GM04503 (cell line): ENCODE measurements at regions not wholly inside any gene's neighbourhood (a gene's known extent, or its start where the extent isn't known, plus 50 kb on each side); places are given as distances from the start of the nearest gene placed in this dataset.
"Not testable (repeated sequence)": the region's sequence is repeated elsewhere in the genome, so short reads cannot be mapped to it uniquely, and the experiment has no call there.

Experiments used
- DNase-seq: peaks from one replicate; pipeline ENCODE4 v3.0.0-alpha.2; 2012; ENCODE audit warnings: low read depth

DNA sequence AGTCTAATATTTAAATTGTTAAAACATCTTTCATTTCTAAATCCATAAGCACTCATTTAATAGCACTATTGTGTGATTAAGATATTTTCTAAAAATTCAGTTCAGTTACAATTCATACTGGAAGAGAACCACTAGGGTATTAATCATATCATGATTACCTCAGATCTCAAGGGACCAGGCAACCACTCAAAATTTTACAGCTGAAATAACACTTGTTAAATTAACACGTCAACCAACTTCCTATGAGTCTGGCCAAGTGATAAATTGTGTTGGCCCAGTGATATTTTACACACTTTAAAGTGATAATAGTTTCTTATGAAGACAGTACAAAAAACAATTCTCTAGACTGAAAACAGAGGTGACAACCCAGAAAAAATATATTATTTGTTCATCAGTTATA is 869.0 kb upstream of the ADGRB3 start:
- no peak for DNase-seq

DNA sequence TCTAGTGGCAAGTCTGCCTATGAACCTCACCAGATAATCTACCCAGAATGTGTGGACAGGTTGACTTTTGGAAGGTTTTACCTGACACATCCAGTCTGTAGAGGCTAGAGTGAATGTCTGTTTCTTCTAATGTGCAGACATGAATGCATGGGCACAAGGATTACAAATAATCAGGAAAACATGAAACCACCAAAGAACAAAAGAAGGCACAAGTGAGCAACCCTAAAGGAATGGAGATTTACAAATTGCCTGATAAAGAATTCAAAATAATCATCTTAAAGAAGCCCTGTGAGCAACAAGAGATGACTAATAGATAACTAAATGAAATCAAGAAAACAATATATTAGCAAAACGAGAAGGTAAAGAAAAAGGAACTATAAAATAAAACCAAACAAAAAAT is 876.1 kb upstream of the ADGRB3 start:
- no peak for DNase-seq

DNA sequence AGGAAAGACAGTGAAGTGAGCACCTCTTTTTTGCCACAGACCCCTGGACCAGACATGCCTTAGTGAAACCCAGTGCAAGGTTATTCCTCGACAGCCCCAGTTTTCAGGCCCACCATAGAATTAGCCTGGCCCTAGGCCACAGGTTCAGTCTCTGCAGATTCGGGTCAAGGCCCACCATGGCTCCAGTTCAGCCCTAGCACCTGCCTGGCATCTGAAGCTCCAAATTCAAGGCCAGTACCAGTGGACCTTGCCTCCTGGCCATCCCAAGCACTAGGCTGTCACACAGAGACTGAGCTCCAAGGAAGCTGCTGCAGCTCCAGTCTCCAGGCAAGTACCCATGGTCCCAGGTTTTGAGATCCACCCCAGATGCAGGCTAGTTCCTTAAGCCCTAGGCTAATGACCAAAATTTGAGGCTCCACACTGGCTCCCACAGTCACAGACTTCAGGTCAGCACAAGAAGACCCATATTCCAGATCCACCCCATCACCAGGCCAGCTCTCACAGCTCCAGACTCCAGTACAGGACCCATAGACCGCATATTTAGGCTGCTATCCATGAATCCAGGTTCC is 877.5 kb upstream of the ADGRB3 start:
- no peak for DNase-seq

DNA sequence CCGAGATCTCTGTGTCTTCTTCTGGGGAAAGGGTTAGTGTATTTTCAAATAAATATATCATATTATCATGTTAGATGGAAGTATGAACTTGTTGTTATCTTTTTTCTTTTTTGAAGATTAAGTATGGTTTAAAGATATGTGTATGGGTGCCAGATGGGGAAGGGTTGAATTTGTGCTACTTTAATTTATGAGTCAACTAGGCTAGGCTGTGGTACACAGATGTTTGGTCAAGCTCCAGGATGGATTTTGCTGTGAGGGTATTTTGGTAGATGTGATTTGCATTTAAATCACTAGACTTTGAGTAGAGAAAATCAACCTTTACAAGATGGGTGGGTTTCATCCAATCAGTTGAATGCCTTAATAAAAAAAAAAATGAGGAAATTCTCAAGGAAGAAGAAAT is 886.6 kb upstream of the ADGRB3 start:
- DNase-seq, result no peak

DNA sequence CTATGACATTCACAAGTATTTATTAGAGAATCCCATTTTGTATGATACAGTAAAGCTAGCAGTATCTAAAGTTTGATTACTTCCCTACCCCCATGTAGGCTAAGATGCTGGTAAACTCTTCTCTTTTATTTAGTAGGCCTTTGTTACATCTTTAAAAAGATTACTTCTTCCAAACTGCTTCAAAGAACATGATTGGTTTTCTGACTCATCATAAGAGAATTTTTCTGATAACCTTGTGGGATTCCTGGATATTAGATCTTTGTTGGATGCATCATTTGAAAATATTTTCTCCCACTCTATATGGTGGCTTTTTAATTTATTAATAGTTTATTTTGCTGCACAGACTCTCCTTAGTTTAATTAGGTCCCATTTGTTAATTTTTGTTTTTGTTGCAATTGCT is 898.3 kb upstream of the ADGRB3 start:
- DNase-seq, result no peak

DNA sequence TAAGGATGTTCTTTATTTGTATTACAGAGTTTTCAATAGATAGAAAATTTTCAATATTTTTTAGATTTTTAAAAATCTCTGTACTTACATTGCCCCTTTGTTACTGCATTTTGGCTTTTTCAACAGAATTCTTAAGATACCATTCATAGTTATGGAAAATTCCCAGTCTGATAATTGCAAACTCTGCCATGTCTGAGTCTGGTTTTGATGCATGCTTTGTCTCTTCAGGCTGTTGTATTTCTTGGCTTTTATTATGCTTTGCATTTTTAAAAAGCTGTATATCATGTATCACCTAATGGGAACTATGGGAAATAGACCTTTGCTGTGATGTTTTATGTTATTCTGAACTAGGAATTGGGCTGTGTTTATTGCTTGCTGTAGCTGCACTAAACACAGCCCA is 898.9 kb upstream of the ADGRB3 start:
- DNase-seq, result no peak

DNA sequence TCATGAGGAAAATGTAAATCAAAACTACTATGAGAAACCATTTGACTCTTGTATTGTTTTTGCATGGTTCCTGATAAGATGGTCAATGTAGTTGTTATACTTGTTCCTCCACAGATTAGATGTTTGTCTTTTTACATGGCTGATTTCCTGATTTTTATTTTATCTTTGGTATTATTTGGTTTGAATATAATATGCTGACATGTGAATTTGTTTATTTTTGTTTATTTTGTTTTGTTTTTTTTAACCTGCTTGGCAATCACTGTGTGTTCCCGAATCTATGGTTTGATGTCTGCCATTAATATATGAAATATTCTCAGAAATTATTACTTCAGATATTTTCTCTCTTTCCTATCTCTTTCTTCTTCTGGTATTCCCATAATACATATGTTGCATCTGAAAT is 899.5 kb upstream of the ADGRB3 start:
- DNase-seq, result no peak

DNA sequence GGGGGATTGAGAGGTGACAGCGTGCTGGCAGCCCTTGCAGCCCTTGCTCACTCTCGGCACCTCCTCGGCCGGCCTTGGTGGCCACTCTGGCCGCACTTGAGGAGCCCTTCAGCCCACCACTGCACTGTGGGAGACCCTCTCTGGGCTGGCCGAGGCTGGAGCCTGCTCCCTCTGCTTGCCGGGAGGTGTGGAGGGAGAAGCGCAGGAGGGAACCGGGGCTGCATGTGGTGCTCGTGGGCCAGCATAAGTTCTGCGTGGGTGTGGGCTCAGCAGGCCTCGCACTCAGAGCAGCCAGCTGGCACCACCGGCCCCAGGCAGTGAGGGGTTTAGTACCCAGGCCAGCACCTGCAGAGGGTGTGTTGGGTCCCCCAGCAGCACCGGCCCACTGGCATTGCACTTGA is 912.2 kb upstream of the ADGRB3 start:
- DNase-seq, result no peak

DNA sequence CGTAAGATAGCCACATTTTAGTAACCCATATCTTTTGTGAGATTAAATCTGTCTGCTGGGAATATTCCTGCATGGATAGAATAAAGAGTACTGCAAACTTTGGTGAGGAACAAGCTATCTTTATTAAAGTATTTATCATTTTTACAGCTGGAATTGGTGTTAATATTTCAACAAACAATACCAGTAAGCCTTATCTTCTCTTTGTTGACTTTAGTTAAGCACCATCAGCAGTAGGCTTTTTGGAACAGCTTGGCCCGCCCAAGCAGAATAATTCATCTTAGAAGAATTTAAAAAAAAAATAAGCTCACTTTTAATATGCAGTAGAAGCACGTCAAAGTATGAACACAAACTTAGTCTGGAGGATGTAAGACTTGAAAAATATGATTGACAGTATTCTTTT is 917.8 kb upstream of the ADGRB3 start:
- no peak for DNase-seq

DNA sequence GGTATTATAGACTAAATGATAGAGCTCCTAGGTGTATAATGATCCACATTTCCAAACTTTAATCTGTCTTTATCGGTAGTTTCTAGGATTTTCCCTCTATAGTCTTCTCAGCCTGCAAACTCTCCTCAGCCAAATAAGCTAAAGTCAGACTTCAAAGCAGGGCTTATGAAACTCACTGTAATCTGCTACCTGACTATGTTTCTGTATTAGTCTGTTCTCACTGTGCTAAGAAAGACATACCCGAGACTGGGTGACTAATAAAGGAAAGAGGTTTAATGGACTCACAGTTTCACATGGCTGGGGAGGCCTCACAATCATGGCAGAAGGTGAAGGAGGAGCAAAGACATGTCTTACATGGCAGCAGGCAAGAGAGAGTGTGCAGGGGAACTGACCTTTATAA is 928.7 kb upstream of the ADGRB3 start:
- DNase-seq, result no peak

DNA sequence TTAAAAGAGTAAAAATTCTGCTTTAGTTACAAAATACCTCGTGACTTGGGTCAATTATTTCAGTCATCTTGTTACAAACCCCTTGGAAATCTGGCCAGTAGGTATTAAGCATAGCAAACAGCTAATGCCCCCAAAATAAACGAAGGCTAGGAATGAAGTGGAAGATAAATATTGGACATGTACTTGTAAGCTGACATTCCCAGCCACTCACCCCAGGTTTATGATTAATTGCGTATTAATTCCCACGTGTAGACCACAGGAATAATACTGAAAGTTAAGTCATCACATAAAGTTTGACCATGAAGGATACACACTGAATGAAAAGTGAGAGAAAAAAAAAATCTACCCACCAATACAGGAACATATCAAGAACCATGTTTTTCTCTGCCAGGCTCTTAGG is 936.5 kb upstream of the ADGRB3 start:
- no peak for DNase-seq

DNA sequence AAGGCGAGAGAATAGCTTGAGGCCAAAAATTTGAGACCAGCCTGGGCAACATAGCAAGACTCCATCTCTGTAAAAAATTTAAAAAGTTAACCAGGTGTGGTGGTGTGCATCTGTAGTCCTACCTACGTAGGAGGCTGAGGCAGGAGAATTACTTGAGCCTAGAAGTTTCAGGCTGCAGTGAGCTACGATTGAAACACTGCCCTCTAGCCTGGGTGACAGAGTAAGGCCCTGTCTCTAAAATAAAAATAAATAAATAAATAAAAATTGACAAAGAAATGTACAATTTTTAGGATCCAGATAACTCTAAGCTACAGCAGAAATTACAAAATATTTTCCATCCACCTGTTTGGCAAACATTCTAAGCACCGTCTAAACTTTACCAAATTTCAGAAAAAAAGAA is 941.0 kb upstream of the ADGRB3 start:
- DNase-seq, result no peak

DNA sequence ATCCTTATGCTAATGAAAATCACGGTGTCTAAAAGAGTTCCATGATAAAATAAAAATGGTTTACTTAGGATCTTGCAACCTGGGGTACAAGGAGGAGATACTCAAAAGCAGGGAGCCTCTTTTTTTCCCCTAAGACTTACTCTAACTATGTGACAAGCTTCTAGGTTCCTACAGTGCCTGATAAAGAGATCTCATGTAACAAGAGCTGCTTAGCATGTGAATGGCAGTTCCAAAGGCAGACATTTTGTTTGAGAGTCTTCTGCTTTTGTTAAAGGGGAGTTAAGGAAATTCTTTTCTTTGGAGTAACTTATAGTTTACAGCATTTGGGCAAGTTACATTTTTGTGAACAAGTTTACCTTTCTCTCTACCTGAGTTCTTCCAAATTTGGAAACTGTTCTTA is 945.8 kb upstream of the ADGRB3 start:
- DNase-seq, result no peak

DNA sequence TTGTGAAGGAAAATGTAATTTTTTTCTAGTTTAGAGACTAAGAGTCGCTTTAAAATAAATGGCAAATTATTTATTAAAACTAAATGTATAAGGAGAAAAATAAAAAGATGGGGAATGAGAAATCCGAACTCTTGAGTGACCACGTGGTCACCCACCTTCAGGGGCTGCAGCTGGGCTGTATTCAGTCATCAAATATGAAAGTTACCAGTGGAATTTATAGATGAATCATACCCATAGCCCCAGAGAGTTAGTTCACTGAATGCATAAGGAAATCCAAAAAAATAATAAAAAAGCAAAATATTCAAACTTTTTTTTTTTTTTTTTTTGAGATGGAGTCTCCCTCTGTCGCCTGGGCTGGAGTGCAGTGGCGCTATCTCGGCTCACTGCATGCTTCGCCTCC is 947.7 kb upstream of the ADGRB3 start:
- DNase-seq, result no peak

DNA sequence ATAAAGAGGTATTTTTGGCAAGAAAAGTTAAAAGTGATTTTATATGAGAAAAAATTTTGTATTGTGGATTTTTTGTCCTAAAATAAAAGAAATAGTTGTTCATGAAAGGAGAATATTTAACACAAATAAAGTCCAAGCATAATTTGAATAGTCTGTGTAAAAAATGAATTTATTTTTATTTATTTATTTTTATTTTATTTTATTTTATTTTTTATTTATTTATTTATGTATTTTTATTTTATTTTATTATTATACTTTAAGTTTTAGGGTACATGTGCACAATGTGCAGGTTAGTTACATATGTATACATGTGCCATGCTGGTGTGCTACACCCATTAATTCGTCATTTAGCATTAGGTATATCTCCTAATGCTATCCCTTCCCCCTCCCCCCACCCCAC is 948.9 kb upstream of the ADGRB3 start:
- DNase-seq, result not testable (repeated sequence)

DNA sequence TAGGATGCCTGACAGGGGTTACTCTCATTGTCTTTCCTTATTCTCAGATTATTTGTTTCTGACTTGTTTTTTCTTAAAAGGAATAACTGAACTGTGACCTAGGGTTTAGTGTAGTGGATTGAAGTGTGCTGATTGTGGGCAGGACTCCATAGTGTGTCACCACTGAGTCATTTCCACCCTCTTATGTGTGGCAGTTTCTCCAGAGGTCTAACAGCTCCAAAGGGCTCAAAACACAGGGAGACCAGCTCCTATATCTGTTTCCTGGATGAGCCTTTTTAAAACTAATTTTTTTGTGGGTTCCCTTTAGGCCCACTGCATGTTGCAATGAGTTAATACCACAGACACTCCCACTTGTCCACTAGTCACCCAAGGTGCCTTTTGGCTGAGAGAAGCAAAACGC is 951.1 kb upstream of the ADGRB3 start:
- DNase-seq, result no peak

DNA sequence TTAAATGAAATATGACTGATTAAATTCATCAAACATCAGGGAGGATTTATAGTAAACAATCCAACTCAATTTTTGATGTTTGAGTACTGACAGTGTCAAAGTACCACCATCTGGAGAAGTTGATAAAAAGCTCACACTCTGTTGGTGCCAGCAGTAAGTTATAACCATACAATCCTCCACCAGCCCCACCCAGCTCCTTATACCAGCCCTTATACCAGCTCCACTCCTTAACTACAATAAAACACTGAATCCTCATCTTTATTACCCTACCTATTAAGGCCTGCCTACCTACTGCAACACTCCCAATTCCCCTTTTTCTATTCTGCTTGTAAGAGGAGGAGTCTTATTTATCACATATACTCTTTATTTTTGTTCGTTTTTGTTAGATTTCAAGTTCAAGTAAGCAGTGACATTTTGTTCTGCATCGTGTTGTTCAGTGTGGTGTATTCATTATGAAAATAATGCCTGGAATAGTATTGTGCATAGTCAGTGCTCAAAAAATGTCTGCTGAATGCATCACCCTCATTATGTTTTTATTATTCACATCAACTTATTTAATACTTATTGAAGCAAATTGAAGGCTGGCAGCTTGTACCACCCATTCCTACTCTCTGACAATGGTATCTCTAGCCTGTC is 954.7 kb upstream of the ADGRB3 start:
- DNase-seq, result no peak

DNA sequence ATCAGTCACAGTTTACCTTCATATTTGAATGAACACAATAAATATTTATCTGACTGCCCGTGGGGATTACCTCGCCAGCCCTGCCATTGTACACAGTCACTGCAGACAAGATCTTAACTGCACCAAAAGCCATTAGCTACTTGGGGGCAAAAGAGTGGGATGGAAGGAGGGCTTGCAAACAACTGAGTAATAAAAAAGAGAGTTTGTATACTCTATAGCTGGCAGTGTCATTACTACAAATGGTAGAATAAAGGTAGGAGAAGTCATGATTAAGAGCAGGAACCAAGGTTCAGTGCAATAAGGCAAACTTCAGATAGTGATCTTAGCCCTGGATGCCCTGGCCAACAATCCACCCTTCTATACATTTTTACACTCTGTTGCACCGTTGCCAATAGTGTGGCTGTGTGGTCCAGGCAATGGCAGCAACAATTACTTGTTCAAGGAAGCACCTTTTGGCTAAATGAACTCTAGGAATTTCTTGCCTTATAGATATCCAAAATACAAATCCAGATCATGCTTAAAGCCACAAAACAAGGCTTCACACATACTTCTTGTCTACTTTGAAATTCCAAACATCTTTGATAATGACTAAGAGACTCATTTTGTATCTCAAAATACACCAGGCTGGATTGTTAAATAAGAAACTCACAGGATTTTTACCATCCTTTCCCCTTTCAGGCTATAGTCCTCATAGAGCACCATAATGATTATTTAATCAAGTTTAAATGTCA is 955.4 kb upstream of the ADGRB3 start:
- DNase-seq, result no peak

DNA sequence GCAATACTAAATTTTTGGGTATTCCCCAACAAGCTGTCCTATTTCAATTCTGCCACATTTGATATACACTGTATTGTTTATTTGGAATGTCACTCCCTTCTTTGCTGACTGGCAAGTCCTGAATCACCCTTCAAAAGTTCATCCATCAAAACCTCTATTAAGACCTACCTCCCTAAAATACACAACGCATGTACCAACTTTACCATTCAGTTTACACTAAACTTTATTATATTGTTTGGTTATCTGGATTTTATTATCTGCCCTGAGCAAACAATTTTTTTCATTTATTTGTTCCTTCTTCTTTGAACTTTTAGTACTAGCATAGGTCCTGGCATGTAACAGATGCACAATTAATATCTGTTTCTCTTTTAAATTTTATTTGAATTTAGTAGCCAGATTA is 958.2 kb upstream of the ADGRB3 start:
- no peak for DNase-seq

DNA sequence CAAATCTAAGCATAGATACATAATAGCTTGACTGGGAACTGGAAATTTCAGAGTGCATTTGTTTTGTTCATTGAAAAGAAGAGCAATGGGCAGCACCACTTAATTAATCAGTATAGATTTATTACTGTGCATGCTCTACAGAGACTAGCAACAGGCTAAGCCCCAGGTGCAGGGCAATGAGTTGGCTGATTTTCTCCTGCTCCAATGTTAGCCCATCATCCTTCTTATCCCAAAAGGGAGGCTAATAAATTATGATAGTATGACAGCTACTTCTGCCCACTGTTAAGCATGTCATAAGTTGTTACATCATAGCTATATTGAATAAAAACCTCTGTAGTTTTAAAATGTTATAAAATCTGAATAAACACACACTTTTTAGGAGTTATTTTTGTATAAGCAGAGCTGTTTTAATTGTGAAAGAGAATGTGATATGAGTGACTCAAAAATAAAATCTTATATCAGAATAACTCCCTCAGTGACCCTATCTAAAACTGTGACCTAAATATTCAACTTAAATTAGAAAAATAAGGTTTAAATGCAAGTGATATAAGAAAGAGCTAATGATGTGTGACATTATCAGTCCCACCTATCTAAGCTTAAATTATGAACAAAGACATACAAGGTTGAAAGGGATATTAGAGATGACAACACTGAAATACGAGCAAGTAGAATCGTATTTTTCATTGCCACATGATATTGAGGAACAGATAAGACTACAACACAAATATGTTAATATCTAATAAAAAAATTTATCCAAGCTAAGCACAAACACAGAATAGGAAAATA is 967.3 kb upstream of the ADGRB3 start:
- no peak for DNase-seq

DNA sequence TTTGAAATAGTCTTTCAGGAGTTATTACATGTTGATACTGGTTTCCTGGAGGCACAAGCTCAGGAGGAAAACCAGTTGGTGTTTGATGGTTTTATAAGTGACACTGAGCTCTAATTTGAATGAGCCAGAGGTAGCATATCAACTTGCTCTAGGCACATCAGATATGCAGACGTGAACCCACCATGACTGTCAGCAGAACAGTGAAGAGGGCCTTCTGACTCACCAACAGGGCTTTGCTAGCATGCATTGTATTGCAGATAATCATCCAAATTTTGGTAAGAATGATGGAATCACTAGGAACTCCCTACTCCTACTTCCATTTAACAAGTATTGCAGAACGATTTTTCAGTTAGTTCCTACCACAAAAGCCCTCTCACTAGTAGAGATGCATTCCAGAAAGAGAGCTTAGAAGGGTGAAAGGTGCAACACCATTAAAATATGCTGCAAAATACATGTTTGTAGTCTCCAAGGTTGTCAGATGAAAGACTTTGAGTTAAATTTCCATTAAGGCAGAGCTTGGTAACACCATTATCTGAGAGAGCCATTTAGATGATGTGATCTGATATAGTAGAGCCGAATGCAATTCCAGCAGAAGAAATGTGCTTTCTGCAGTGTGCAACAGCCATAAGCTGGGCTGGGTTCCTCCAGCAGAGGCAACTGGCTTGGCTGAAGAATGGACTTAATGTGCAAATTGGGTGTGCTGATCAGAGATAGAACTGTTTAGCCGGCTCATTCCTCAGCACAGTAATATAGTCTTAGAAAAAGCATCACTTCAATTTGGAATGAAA is 968.7 kb upstream of the ADGRB3 start:
- no peak for DNase-seq

DNA sequence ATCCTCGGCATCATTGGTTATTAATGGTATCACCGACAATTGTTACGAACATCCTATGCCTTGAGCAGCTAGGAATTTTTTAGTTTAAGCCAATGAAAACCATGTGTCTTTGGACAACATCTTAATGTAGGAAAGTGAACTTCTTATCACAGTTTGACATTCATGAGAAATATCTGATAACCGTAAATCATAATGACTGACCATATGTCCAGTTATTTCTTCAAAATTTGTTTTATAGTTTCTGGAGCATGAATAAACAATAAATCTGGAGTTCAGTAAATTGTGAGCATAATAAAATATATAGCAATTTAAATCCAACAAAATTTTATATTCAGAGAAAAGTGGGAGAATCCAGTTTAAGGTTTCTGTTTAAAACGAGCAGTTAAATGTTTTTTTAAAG is 970.1 kb upstream of the ADGRB3 start:
- no peak for DNase-seq
